MV-4-11 (cell line): ENCODE measurements at regions not wholly inside any gene's neighbourhood (a gene's known extent, or its start where the extent isn't known, plus 50 kb on each side); places are given as distances from the start of the nearest gene placed in this dataset.
"Not testable (repeated sequence)": the region's sequence is repeated elsewhere in the genome, so short reads cannot be mapped to it uniquely, and the experiment has no call there.

ENCODE experiments used
- DNase-seq: peaks from one replicate; lab custom pipeline; 2025; lab: John Stamatoyannopoulos, UW

GRCh38 chr10:63077800-63078199, 55.3 kb upstream of the NRBF2 start:
- no peak for DNase-seq

DNA sequence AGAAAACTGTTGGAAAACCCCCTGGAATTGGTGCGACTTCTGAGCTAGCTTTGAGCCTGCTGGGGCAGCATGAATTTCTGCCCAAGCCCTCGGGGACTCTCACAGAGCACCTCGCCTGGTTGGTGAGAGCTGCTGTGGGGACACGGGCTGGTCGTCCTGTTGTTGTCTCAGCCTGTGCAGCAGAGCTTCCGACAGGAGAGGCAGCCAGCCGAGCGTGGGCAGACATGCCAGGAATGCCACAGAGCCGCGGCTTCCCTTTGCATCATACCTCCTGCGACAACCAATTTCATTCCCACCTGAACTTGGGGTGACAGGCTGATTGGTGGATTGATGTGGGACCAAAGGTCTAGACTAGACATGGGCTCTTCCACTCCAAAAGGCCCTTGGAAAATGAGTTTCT, 60.2 kb upstream of the NRBF2 start:
- no peak for DNase-seq

DNA sequence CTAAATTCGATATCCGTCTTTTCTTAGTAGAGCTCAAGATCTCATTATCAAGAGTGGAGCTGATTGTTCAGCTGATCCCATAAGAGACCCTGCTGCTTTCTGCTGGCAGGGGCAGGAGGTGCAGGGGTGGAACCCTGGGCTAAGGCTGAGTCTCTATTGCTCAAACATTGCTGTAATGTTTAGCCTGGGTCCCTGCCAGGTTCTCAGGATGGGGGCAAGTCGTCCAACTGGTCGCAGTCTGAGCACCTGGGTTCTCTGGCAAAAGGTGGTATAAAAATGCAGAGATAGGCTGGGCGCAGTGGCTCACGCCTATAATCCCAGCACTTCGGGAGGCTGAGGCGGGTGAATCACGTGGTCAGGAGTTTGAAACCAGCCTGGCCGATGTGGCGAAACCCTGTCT, 62.0 kb upstream of the NRBF2 start:
- no peak for DNase-seq

DNA sequence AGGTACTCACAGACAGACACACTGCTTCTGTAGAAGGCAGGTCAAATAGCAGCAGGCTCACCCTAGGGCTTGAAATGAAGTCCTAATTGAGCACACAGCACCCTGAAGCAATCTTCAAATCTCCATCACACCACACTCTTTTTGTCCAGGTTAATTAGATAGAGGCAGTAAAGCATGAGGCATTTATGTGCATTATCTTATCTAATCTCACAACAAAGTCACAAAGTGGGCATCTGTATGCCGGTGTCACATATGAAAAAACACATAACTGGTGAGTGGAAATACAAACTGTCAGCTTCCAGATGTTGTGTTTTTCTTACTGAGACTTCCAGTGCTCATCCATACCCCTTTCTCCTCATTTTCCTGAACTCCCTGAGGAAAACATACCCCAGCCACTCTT, 63.8 kb upstream of the NRBF2 start:
- no peak for DNase-seq

DNA sequence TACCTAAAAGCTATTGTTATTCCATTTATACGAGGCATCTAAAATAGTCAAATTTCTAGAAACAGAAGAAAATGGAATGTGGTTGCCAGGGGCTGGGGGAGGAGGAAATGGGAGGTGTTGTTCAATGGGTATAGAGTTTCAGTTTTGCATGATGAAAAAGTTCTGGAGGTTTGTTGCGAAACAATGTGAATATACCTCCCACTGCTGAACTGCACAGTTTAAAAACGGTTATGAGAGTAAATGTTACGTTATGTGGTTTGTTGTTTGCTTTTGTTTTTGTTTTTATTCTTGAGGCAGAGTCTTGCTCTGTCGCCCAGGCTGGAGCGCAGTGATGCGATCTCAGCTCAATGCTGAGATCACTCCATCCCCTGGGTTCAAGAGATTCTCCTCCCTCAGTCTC, 64.9 kb upstream of the NRBF2 start:
- DNase-seq = peak; percentile 92

DNA sequence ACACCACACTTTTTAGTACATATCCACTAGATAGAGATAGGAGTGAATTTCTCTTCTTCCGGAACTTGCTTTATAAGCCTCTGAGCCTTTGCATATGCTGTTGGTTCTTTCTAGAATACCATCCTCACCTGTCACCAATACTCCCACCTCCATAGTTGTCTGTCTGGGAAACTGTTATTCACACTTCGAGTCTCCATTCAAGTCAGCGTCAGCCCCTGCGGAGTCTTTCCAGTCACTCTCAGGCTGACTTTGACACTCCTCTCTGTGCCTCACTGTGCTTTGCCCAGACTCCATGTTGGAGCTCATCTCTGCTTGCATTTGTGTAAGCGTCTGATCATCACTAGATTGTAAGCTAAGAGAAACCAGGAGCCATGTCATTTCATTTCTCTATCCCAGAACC, 66.5 kb upstream of the NRBF2 start:
- no peak for DNase-seq

DNA sequence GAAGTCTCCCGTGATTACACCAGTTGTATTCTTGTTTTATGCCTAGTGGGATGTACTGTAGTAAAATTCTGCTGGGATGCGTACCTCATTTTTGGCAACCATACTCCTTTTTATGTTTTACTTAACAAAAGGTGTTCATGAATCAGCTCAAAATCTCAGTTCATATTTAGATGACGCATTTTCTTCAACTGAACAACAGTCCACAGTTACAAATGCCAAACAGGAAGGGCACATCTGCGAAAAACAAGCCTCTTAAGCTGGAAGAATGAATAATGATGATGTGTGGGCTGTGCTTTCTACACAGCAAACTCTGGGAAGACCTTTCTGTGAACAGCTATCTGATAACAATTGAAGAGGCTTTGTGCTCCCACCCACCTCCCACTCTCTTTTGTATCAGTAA, 68.4 kb upstream of the NRBF2 start:
- DNase-seq = no peak

DNA sequence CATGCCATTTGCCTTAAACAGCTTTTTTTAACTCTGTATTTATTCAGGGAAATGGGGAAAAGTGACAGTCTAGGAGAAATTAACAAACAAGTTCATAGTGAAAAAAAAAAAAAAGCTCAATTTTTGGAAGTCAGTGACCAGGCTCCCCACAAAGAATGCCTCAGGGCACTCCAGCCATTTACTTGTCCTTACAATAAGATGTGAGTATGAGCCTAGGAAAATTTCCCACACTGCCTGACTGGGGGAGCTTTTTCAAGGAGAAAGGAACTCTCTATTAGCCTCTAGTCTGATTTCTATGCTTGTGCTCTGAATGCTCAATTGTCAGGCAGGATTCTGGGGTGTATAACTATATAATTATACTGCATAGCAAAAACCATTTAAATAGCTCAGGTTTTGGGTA, 74.9 kb upstream of the NRBF2 start:
- no peak for DNase-seq

- DNase-seq = no peak
These were observed 75.6 kb upstream of the NRBF2 start for GRCh38 chr10:63057509-63057908.

- DNase-seq = no peak
These were observed 77.4 kb upstream of the NRBF2 start for GRCh38 chr10:63055705-63056104.

GRCh38 chr10:63054889-63055611, 78.1 kb upstream of the NRBF2 start:
- no peak for DNase-seq

- DNase-seq = no peak
These were observed 81.0 kb upstream of the NRBF2 start for GRCh38 chr10:63052083-63052482.

- no peak for DNase-seq
These were observed 90.9 kb upstream of the NRBF2 start for GRCh38 chr10:63042256-63042655.

DNA sequence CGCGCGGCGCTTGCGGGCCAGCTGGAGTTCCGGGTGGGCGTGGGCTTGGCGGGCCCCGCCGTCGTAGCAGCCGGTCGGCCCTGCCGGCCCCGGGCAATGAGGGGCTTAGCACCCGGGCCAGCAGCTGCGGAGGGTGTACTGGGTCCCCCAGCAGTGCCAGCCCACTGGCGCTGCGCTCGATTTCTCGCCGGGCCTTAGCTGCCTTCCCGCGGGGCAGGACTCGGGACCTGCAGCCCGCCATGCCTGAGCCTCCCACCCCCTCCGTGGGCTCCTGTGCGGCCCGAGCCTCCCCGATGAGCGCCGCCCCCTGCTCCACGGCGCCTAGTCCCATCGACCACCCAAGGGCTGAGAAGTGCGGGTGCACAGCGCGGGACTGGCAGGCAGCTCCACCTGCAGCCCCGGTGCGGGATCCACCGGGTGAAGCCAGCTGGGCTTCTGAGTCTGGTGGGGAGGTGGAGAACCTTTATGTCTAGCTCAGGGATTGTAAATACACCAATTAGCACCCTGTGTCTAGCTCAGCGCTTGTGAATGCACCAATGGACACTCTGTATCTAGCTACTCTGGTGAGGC, 99.4 kb upstream of the NRBF2 start:
- not testable (repeated sequence) for DNase-seq

DNA sequence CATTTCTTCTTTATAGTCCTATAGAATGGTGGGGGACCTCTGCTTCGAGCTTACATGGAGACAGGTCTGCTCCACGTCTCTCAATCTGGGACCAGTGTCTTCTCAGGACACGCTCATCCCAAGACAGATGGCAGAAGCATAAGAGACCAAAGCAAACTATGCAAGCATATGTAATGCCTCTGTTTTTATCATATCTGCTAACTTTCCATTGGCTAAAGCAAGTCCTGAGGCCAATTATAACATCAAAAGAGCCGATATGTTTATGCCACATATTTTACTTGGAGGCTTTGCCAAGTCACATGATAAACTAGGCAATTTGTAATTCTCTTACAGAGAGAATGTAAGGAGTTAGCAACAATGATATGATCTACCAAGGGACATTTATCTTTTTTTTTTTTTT, 102.6 kb upstream of the NRBF2 start:
- no peak for DNase-seq

DNA sequence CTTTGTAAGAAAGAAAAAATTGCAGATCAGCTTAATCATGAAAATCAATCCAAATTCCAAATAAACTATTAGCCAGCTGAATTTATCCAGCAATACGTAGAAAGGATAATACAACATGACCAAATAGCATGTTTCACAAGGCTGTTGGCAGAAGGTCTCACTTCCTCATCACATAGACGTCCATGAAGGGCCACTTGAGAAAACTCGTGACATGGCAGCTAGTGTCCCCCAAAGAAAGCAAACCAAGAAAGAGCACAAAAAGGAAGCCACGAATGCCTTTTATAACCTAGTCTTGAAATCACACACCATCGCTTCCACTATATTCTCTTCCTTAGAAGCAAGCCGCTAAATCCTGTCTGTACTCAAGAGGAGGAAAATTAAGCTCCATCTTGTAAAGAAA, 105.6 kb upstream of the NRBF2 start:
- peak; percentile 87 for DNase-seq

GRCh38 chr10:63021225-63021624, 111.9 kb upstream of the NRBF2 start:
- peak; percentile 3 for DNase-seq

- DNase-seq = peak; percentile 44
These were observed 119.4 kb upstream of the NRBF2 start for GRCh38 chr10:63013755-63014154.

DNA sequence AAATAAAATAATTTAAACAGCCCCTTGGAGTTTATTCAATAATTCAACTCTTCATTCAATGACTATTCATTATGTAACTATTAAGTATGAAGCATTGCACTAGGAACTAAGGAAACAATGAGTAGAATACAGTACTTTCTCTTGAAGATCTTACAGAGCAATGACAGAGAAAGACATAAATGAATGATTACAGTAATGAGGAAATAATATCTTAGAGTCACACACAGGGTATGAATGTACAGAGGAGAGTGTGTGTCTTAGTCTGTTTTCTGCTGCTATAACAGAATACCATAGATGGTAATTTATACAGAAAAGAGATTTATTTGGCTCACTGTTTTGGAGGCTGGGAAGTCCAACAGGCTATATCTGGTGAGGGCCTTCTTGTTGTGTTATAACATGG, 120.5 kb upstream of the NRBF2 start:
- no peak for DNase-seq

DNA sequence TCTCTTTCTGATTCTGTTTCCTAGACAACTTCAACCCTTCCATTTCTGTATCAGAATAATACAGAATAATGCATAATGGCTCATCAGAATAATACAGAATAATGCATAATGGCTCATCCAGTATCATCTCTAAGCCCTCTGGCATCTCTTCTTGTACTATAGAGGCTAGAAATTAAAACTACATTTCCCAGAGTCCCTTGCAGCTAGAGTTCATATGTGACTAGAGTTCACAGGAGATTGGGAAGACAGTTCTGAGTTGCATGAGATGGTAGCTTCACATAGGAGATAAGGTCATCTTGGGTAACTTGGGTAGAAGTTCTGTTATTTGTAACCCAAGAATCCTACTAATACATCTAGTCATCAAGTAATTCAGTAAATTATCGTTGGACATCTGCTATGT, 122.9 kb upstream of the NRBF2 start:
- DNase-seq = no peak

DNA sequence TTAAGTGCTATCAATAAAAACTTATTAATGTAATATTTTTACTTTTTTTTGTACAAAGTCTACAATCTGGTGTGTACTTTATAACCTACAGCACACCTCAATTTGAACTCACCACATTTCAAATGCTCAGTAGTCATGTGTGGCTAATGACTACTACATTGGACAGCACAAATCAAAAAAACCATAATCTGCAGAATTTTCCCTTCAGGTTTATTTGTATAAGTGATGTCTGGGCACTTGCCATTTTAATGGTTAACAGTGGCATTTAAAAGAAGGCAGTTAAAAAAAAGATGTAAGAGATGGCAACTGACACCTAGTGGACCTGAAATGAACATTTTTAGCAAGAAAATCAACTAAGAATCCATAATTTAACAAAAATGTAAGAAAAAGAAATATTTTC, 124.6 kb upstream of the NRBF2 start:
- DNase-seq = peak; percentile 6

DNA sequence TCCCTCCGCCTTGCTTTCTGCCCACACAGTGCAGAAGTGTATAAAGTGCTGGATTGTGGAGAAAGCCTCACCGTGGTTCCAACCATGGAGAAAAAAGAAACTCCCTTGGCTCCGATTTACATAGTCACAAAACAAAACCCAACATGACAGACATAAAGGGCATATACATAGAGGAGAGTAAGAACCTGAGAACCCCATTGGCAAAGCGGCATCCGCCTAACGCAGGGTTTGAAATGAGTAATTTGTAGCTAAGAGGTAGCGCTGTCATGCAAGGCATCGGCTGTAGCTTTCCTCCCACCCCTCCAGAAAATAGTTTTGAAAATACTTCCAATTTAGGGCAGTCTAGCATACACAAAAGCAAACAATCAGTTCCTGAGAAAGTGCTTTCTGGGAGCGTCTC, 126.0 kb upstream of the NRBF2 start:
- DNase-seq = no peak

DNA sequence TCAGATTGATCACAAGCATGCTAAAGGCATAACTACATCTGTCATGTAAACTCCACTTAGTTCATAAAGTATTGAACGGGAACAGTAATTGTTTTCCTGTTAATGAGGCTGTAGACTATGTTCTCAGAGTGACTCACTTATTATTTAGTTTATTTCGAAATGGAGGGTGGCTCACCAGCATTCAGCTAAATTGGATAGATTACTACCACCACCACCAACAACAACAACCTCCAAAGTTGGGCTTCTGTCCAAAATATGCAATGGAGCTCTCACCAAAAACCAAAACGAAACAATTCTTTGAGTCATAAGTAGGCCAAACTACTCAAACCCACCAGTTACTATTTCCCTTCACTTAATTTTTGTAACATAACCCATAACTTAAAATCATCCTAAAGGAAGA, 127.9 kb upstream of the NRBF2 start:
- DNase-seq = peak; percentile 59

DNA sequence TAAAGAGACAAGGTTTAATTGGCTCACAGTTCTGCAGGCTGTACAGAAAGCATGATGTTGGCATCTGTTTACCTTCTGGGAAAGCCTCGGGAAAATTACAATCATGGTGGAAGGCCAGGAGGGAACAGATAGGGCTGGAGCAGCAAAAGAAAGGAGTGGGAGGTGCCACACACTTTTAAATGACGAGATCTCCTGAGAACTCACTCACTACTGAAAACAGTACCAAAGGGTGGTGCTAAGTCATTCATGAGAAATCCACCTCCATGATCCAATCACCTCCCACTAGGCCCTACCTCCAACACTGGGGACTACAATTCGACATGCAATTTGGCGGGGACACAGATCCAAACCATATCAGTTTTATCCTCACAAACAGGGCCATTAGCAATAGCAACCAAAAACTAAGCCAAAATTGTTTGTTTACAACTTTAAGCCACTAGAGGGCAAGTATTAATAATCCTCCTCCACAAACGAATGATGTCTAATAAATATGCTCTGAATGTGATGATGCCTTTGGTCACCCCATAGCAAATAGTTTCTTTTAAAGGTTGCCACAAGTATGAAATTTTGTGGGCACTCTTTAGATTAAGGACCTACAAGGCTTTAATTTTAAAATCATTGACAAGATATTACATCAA, 129.2 kb upstream of the NRBF2 start:
- no peak for DNase-seq
